ENCODE measurements at regions not wholly inside any gene's neighbourhood (a gene's known extent, or its start where the extent isn't known, plus 50 kb on each side); places are given as distances from the start of the nearest gene placed in this dataset.

DNA sequence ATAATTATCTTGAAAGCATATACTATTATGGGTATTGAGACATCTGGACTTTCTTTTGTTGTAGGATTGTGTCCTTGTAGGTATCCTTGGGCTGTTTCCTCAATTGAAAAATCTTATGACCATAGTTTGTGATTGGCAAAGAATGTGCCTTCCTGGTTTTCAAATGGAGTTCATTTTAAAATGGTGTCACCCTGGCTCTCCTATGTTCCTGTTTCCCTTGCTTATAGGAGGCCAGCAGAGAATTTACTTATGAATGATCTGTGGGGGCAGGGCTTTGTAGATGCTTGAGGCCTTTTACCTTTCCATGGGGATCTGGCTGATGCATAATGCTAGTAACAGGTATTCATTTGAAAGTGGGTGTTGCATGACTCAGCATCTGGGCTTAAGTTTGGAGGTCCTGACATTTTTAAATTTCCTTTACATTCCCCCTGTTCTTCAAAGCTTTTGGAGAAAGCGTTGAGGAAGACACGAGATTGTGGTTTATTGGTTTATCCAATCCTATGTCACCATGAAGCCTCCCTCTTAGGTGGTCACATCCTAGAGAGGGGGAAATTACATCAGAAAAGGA, 135.0 kb upstream of the PROKR2 start:
- WGBS, result 88% methylated on average over 2 of the region's 2 CpGs
- no peaks in the 10 kb centered on the region for H3K4me1 ChIP-seq (ENCODE audit: control insufficient read depth in 4 of 4, insufficient read depth in 4 of 4, low read length in 3 of 4)
- no peak overlapping the region for H3K9ac ChIP-seq (ENCODE audit: low read depth in 1 of 2, low read length in 2 of 2)
- no peaks in the 10 kb centered on the region for H3K36me3 ChIP-seq (ENCODE audit: control insufficient read depth in 4 of 4, insufficient read depth in 3 of 4, low read depth in 1 of 4, low read length in 3 of 4)
- no peaks in the 10 kb centered on the region for H3K9me3 ChIP-seq (ENCODE audit: control insufficient read depth in 4 of 4, low read length in 3 of 4)
- H3K27me3 ChIP-seq (ENCODE audit: control insufficient read depth in 4 of 4, insufficient read depth in 4 of 4, low read length in 3 of 4), result no peaks in the 10 kb centered on the region
- no peak for DNase-seq (ENCODE audit: low spot score)
- TF ChIP-seq, protein P1, sequence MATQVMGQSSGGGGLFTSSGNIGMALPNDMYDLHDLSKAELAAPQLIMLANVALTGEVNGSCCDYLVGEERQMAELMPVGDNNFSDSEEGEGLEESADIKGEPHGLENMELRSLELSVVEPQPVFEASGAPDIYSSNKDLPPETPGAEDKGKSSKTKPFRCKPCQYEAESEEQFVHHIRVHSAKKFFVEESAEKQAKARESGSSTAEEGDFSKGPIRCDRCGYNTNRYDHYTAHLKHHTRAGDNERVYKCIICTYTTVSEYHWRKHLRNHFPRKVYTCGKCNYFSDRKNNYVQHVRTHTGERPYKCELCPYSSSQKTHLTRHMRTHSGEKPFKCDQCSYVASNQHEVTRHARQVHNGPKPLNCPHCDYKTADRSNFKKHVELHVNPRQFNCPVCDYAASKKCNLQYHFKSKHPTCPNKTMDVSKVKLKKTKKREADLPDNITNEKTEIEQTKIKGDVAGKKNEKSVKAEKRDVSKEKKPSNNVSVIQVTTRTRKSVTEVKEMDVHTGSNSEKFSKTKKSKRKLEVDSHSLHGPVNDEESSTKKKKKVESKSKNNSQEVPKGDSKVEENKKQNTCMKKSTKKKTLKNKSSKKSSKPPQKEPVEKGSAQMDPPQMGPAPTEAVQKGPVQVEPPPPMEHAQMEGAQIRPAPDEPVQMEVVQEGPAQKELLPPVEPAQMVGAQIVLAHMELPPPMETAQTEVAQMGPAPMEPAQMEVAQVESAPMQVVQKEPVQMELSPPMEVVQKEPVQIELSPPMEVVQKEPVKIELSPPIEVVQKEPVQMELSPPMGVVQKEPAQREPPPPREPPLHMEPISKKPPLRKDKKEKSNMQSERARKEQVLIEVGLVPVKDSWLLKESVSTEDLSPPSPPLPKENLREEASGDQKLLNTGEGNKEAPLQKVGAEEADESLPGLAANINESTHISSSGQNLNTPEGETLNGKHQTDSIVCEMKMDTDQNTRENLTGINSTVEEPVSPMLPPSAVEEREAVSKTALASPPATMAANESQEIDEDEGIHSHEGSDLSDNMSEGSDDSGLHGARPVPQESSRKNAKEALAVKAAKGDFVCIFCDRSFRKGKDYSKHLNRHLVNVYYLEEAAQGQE (IDR thresholded peaks at IDR 0.05), result no peak
- H3K27ac ChIP-seq (ENCODE audit: low read depth in 1 of 2, low read length in 2 of 2), result no peak overlapping the region
- no peak overlapping the region for H3K4me3 ChIP-seq (ENCODE audit: low read depth in 1 of 3, low read length in 3 of 3)

GRCh38 chr20:5448449-5449118, 131.8 kb upstream of the PROKR2 start:
- Histone ChIP-seq H3K9ac (ENCODE audit: low read depth in 1 of 2, low read length in 2 of 2) (no peak overlapping the region), H3K4me1 (ENCODE audit: control insufficient read depth in 4 of 4, insufficient read depth in 4 of 4, low read length in 3 of 4) (no peaks in the 10 kb centered on the region), H3K4me3 (ENCODE audit: low read depth in 1 of 3, low read length in 3 of 3) (no peak overlapping the region), H3K27me3 (ENCODE audit: control insufficient read depth in 4 of 4, insufficient read depth in 4 of 4, low read length in 3 of 4) (peaks cover 0 to 8% (median 2%) of the 10 kb centered on the region in 4 donors), H3K27ac (ENCODE audit: low read depth in 1 of 2, low read length in 2 of 2) (no peak overlapping the region), H3K9me3 (ENCODE audit: control insufficient read depth in 4 of 4, low read length in 3 of 4) (no peaks in the 10 kb centered on the region), H3K36me3 (ENCODE audit: control insufficient read depth in 4 of 4, insufficient read depth in 3 of 4, low read depth in 1 of 4, low read length in 3 of 4) (no peaks in the 10 kb centered on the region)
- peak; percentile 66 for DNase-seq (ENCODE audit: low spot score)
- TF ChIP-seq, protein P2, sequence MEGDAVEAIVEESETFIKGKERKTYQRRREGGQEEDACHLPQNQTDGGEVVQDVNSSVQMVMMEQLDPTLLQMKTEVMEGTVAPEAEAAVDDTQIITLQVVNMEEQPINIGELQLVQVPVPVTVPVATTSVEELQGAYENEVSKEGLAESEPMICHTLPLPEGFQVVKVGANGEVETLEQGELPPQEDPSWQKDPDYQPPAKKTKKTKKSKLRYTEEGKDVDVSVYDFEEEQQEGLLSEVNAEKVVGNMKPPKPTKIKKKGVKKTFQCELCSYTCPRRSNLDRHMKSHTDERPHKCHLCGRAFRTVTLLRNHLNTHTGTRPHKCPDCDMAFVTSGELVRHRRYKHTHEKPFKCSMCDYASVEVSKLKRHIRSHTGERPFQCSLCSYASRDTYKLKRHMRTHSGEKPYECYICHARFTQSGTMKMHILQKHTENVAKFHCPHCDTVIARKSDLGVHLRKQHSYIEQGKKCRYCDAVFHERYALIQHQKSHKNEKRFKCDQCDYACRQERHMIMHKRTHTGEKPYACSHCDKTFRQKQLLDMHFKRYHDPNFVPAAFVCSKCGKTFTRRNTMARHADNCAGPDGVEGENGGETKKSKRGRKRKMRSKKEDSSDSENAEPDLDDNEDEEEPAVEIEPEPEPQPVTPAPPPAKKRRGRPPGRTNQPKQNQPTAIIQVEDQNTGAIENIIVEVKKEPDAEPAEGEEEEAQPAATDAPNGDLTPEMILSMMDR (IDR thresholded peaks at IDR 0.05; ENCODE audit: low read depth, low read length, missing input control), result peak; percentile 58
- TF ChIP-seq EGR1 (IDR thresholded peaks at IDR 0.05; ENCODE audit: low read depth in 2 of 2), result no peak
- TF ChIP-seq JUND (IDR thresholded peaks at IDR 0.05), result no peak
- peak; percentile 72 to 82 for TF ChIP-seq RAD21 (IDR thresholded peaks at IDR 0.05)
- TF ChIP-seq HNF4A (conservative IDR thresholded peaks at IDR 0.05), result no peak
- no peak for TF ChIP-seq TAF1 (conservative IDR thresholded peaks at IDR 0.05)
- TF ChIP-seq, protein P3, sequence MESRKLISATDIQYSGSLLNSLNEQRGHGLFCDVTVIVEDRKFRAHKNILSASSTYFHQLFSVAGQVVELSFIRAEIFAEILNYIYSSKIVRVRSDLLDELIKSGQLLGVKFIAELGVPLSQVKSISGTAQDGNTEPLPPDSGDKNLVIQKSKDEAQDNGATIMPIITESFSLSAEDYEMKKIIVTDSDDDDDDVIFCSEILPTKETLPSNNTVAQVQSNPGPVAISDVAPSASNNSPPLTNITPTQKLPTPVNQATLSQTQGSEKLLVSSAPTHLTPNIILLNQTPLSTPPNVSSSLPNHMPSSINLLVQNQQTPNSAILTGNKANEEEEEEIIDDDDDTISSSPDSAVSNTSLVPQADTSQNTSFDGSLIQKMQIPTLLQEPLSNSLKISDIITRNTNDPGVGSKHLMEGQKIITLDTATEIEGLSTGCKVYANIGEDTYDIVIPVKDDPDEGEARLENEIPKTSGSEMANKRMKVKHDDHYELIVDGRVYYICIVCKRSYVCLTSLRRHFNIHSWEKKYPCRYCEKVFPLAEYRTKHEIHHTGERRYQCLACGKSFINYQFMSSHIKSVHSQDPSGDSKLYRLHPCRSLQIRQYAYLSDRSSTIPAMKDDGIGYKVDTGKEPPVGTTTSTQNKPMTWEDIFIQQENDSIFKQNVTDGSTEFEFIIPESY (IDR thresholded peaks at IDR 0.05), result no peak
- no peak for TF ChIP-seq FOXA2 (IDR thresholded peaks at IDR 0.05)
- WGBS, result 13% methylated on average over 10 of the region's 10 CpGs

All from liver (tissue), 8 donors.